ENCODE measurements at regions not wholly inside any gene's neighbourhood (a gene's known extent, or its start where the extent isn't known, plus 50 kb on each side); places are given as distances from the start of the nearest gene placed in this dataset.

DNA sequence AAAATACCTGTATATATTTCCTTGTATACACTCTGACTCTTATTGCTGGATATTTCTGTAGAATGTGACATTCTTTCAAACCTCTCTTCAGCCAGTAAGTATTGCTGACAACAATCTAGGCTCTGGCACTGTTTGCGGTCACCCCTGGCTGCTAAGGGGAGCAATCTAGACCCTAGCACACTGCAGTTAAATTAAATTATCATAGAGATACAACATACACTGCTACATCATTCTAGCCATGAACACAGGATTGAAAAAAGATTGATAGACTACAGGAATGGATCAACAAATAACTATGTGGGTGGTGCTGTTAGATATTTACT is 108.7 kb upstream of the MEIS2 start:
- Histone ChIP-seq H3K4me3 (no peak overlapping the region), H3K27me3 (no peaks in the 10 kb centered on the region), H3K4me1 (no peaks in the 10 kb centered on the region), H3K36me3 (no peaks in the 10 kb centered on the region), H3K27ac (no peak overlapping the region), H3K9me3 (no peaks in the 10 kb centered on the region)
- no peak for DNase-seq
- TF ChIP-seq CTCF (IDR thresholded peaks at IDR 0.05) (no peak), POLR2AphosphoS5 (IDR thresholded peaks at IDR 0.05) (no peak), EP300 (IDR thresholded peaks at IDR 0.05; ENCODE audit: low read depth) (no peak)
- in situ Hi-C loops (cut with MboI; ENCODE audit: low pct_ligation_motif_present in 1 of 4, low pct_unique_long_range_greater_than_20kb in 1 of 4, low sequenced_read_pairs in 3 of 4) (no loop called here), intact Hi-C loops (cut with DNase I; ENCODE audit: low total_unique reads) (no loop called here)
- WGBS, 2 donors (ENCODE audit: low coverage in 1 of 2): 92 to 95% methylated on average over 1 of the region's 1 CpG

DNA sequence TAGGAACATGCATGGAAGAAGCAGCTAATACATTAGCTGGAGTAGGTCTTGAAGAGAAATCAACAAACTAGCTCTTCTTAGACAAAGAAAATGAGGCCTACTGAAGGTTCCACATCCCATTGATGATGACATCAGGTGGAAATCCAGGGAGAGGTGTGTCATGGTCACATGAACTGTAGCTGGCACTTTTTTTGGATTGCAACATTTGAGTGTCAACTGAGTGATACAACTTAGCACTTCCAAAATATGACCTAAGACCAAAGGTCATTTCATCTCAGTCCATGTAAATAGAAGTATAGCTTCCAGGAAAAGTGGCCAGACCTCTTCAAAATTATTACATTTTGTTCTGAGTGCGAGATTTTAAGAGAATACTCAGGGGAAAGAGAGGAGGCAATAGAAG is 117.2 kb upstream of the MEIS2 start:
- H3K4me3 ChIP-seq: no peak overlapping the region
- no peak for TF ChIP-seq CTCF (IDR thresholded peaks at IDR 0.05)
- TF ChIP-seq EP300 (IDR thresholded peaks at IDR 0.05; ENCODE audit: low read depth): no peak
- TF ChIP-seq POLR2AphosphoS5 (IDR thresholded peaks at IDR 0.05): no peak
- TF ChIP-seq POLR2A (IDR thresholded peaks at IDR 0.05): no peak
- in situ Hi-C loops (cut with MboI; ENCODE audit: low pct_ligation_motif_present in 1 of 4, low pct_unique_long_range_greater_than_20kb in 1 of 4, low sequenced_read_pairs in 3 of 4): no loop called here
- H3K9me3 ChIP-seq: no peaks in the 10 kb centered on the region
- 74% methylated on average over 1 of the region's 1 CpG; no CpG with 5 or more reads in 1 of the 2 donors for WGBS, 2 donors (ENCODE audit: low coverage in 1 of 2)
- H3K27ac ChIP-seq: no peak overlapping the region
- intact Hi-C loops (cut with DNase I; ENCODE audit: low total_unique reads): no loop called here
- H3K27me3 ChIP-seq: no peaks in the 10 kb centered on the region
- H3K4me1 ChIP-seq: no peaks in the 10 kb centered on the region
- no peaks in the 10 kb centered on the region for H3K36me3 ChIP-seq
- DNase-seq: no peak

DNA sequence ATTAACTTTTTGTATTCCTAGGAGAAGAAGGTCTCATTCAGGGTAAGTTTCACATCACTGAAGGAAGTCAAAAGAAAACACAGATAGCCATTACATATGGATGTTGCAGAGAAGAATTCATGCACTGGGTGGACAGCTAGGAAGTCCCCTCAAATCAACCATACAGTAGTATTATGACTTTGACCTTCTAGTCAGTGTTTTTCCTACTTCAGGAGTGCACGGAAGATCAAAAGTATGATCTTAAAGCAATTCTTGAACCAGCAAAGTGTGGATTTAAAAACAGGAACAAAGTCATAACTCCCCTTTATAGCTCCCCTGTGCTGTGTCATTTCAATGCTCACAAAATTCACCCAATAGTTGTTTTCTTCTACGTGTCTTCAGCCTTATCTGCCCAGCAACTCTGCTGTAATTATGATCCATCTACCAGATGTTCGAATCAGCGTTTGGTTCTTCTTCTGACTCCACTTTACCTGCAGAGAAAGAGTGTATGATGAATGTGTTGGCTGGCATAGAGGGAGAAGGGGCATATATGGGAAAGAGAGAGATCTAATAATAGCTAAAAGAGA is 118.1 kb upstream of the MEIS2 start:
- in situ Hi-C loops (cut with MboI; ENCODE audit: low pct_ligation_motif_present in 1 of 4, low pct_unique_long_range_greater_than_20kb in 1 of 4, low sequenced_read_pairs in 3 of 4): no loop called here
- 53 to 61% methylated on average over 4 of the region's 4 CpGs for WGBS, 2 donors (ENCODE audit: low coverage in 1 of 2)
- intact Hi-C loops (cut with DNase I; ENCODE audit: low total_unique reads): no loop called here
- DNase-seq: no peak
- H3K27me3 ChIP-seq: no peaks in the 10 kb centered on the region
- TF ChIP-seq CTCF (IDR thresholded peaks at IDR 0.05): no peak
- no peak for TF ChIP-seq EP300 (IDR thresholded peaks at IDR 0.05; ENCODE audit: low read depth)
- no peak for TF ChIP-seq POLR2AphosphoS5 (IDR thresholded peaks at IDR 0.05)
- TF ChIP-seq POLR2A (IDR thresholded peaks at IDR 0.05): no peak
- H3K4me3 ChIP-seq: no peak overlapping the region
- H3K27ac ChIP-seq: no peak overlapping the region
- no peaks in the 10 kb centered on the region for H3K36me3 ChIP-seq
- H3K9me3 ChIP-seq: no peaks in the 10 kb centered on the region
- H3K4me1 ChIP-seq: no peaks in the 10 kb centered on the region

DNA sequence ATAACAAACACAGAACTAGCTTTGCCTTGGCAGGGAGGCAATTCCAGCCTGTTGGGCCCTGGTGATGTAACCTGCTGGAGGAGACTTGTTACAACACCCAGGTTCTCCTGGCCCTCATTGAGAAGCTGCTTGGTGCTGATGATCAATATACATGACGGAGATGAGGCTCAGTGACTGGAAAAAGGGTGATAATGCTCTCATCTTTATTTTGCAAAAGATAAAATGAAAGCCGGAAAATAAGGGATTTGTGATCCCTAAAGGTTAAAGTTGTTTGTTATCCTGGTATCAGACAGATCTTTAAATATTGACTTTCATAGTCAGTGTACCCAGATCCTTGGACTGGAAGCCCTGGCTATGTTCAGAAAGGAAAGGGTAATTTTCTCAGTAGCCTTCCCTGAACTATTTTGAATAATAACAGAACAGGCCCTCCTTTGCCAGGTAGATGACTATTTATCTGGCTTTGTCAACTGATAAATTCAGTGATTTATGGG is 118.9 kb upstream of the MEIS2 start:
- no peak overlapping the region for H3K27ac ChIP-seq
- no peaks in the 10 kb centered on the region for H3K27me3 ChIP-seq
- no peaks in the 10 kb centered on the region for H3K4me1 ChIP-seq
- no peak overlapping the region for H3K4me3 ChIP-seq
- 43 to 64% methylated on average over 2 of the region's 2 CpGs for WGBS, 2 donors (ENCODE audit: low coverage in 1 of 2)
- no peaks in the 10 kb centered on the region for H3K36me3 ChIP-seq
- intact Hi-C loops (cut with DNase I; ENCODE audit: low total_unique reads) (no loop called here), in situ Hi-C loops (cut with MboI; ENCODE audit: low pct_ligation_motif_present in 1 of 4, low pct_unique_long_range_greater_than_20kb in 1 of 4, low sequenced_read_pairs in 3 of 4) (no loop called here)
- no peak for DNase-seq
- TF ChIP-seq CTCF (IDR thresholded peaks at IDR 0.05) (no peak), POLR2AphosphoS5 (IDR thresholded peaks at IDR 0.05) (no peak), POLR2A (IDR thresholded peaks at IDR 0.05) (no peak), EP300 (IDR thresholded peaks at IDR 0.05; ENCODE audit: low read depth) (no peak)
- H3K9me3 ChIP-seq: no peaks in the 10 kb centered on the region
